ENCODE measurements at regions not wholly inside any gene's neighbourhood (a gene's known extent, or its start where the extent isn't known, plus 50 kb on each side); places are given as distances from the start of the nearest gene placed in this dataset.

GRCh38 chr5:3287516-3287915, 308.1 kb upstream of the IRX1 start:
- TF ChIP-seq ATF3 (IDR thresholded peaks at IDR 0.05; ENCODE audit: borderline replicate concordance, extremely low read depth, low read depth, low read length), result no peak
- no peak for TF ChIP-seq POLR2AphosphoS2 (IDR thresholded peaks at IDR 0.05; ENCODE audit: low read depth, low read length)
- no peak for TF ChIP-seq CTCF (IDR thresholded peaks at IDR 0.05 in 2 of 3, conservative IDR thresholded peaks at IDR 0.05 in 1 of 3; ENCODE audit: control insufficient read depth in 2 of 3, extremely low read depth in 1 of 3, insufficient read depth in 1 of 3, low read depth in 3 of 3, low read length in 3 of 3)
- TF ChIP-seq POLR2A (IDR thresholded peaks at IDR 0.05; ENCODE audit: low read depth, low read length), result no peak
- TF ChIP-seq POLR2AphosphoS5 (IDR thresholded peaks at IDR 0.05; ENCODE audit: low read length), result no peak
- no peak for TF ChIP-seq CBX5 (IDR thresholded peaks at IDR 0.05; ENCODE audit: low read depth)
- TF ChIP-seq RELB (IDR thresholded peaks at IDR 0.05; ENCODE audit: low read depth), result no peak
